Naive thymus-derived CD8-positive, alpha-beta T cell (primary cell): ENCODE measurements at regions not wholly inside any gene's neighbourhood (a gene's known extent, or its start where the extent isn't known, plus 50 kb on each side); places are given as distances from the start of the nearest gene placed in this dataset.

Experiments used
- ATAC-seq, 2 donors: fragments of 150-1000 bp; cut with Tn5 transposase in 1 of 2; sonication (Bioruptor Pico), chemical (Tn5 transposase) in 1 of 2; 1 replicate in 1 of 2; 2 replicates in 1 of 2; pipeline ENCODE4 v1.10.0; 2021; ENCODE audit warnings: mild to moderate bottlenecking in 2 of 2, moderate library complexity in 2 of 2
- POLR2A ChIA-PET: fragments of 350-600 bp; sonication (Branson Sonifier 250); formaldehyde crosslinking; loops from one replicate; lab custom pipeline; 2021; ENCODE audit warnings: antibody characterized with exemption; lab: Charles Lee
- DNase-seq, 10 donors: peaks; one replicate each; pipeline versions ENCODE4 v3.0.0 to v3.0.0-alpha.2; 2020 to 2022
- H3K27ac Mint-ChIP-seq, 10 donors: one replicate each; pipeline ENCODE4 v1.8.0; 2020 to 2022; ENCODE audit warnings: mild to moderate bottlenecking in 10 of 10, mixed read lengths in 10 of 10, moderate library complexity in 4 of 10, inconsistent platforms in 1 of 10
- H3K27me3 Mint-ChIP-seq, 5 donors: one replicate each; pipeline ENCODE4 v1.8.0; 2021 to 2022; ENCODE audit warnings: mixed read lengths in 5 of 5
- H3K36me3 Mint-ChIP-seq, 3 donors: one replicate each; pipeline ENCODE4 v1.8.0; 2020 to 2022; ENCODE audit warnings: mixed read lengths in 3 of 3, mild to moderate bottlenecking in 2 of 3, inconsistent platforms in 1 of 3
- H3K4me1 Mint-ChIP-seq, 4 donors: one replicate each; pipeline ENCODE4 v1.8.0; 2021 to 2022; ENCODE audit warnings: mixed read lengths in 4 of 4
- H3K4me3 Mint-ChIP-seq, 10 donors: one replicate each; pipeline ENCODE4 v1.8.0; 2020 to 2022; ENCODE audit warnings: mild to moderate bottlenecking in 10 of 10, mixed read lengths in 10 of 10, moderate library complexity in 6 of 10, inconsistent platforms in 1 of 10
- H3K9me3 Mint-ChIP-seq, 9 donors: one replicate each; pipeline ENCODE4 v1.8.0; 2020 to 2022; ENCODE audit warnings: mixed read lengths in 9 of 9, mild to moderate bottlenecking in 3 of 9, inconsistent platforms in 1 of 9, moderate library complexity in 1 of 9

GRCh38 chr10:108840944-108841343 lies 1082.4 kb downstream of the XPNPEP1 start:
- H3K27me3 Mint-ChIP-seq: no peaks in the 10 kb centered on the region
- peaks cover 2 to 23% (median 5%) of the 10 kb centered on the region in 9 donors for H3K9me3 Mint-ChIP-seq
- no peak overlapping the region for H3K27ac Mint-ChIP-seq
- H3K4me1 Mint-ChIP-seq: no peaks in the 10 kb centered on the region
- DNase-seq (no peak), ATAC-seq (no peak)
- no peak overlapping the region for H3K4me3 Mint-ChIP-seq
- POLR2A ChIA-PET: no interaction called here
- no peaks in the 10 kb centered on the region for H3K36me3 Mint-ChIP-seq

- POLR2A ChIA-PET: no interaction called here
- H3K27me3 Mint-ChIP-seq: no peaks in the 10 kb centered on the region
- H3K27ac Mint-ChIP-seq: no peak overlapping the region
- no peak overlapping the region for H3K4me3 Mint-ChIP-seq
- no peaks in the 10 kb centered on the region for H3K4me1 Mint-ChIP-seq
- no peak for DNase-seq
- no peak for ATAC-seq
- no peaks in the 10 kb centered on the region for H3K36me3 Mint-ChIP-seq
- peaks cover 0 to 23% (median 7%) of the 10 kb centered on the region in 9 donors for H3K9me3 Mint-ChIP-seq
These were observed 1086.9 kb downstream of the XPNPEP1 start for GRCh38 chr10:108836362-108836761.

- no peak for ATAC-seq
- DNase-seq: no peak
- H3K36me3 Mint-ChIP-seq: no peaks in the 10 kb centered on the region
- no peaks in the 10 kb centered on the region for H3K4me1 Mint-ChIP-seq
- H3K27me3 Mint-ChIP-seq: peaks cover 0 to 1% (median 0%) of the 10 kb centered on the region in 5 donors
- peaks cover 0 to 10% (median 2%) of the 10 kb centered on the region in 9 donors for H3K9me3 Mint-ChIP-seq
- POLR2A ChIA-PET: no interaction called here
- H3K4me3 Mint-ChIP-seq: no peak overlapping the region
- no peak overlapping the region for H3K27ac Mint-ChIP-seq
These were observed 1101.3 kb downstream of the XPNPEP1 start for GRCh38 chr10:108822026-108822425.

GRCh38 chr10:108819302-108819701 lies 1104.0 kb downstream of the XPNPEP1 start:
- no peak for ATAC-seq
- H3K4me1 Mint-ChIP-seq: no peaks in the 10 kb centered on the region
- POLR2A ChIA-PET: no interaction called here
- no peak overlapping the region for H3K27ac Mint-ChIP-seq
- no peaks in the 10 kb centered on the region for H3K27me3 Mint-ChIP-seq
- DNase-seq: no peak
- no peak overlapping the region for H3K4me3 Mint-ChIP-seq
- peaks cover 0 to 13% (median 2%) of the 10 kb centered on the region in 9 donors for H3K9me3 Mint-ChIP-seq
- H3K36me3 Mint-ChIP-seq: no peaks in the 10 kb centered on the region

GRCh38 chr10:108817584-108817983 lies 1105.7 kb downstream of the XPNPEP1 start:
- ATAC-seq: no peak
- Mint-ChIP-seq H3K9me3 (peaks cover 0 to 13% (median 4%) of the 10 kb centered on the region in 9 donors), H3K36me3 (no peaks in the 10 kb centered on the region), H3K27me3 (no peaks in the 10 kb centered on the region), H3K27ac (no peak overlapping the region), H3K4me3 (no peak overlapping the region), H3K4me1 (no peaks in the 10 kb centered on the region)
- POLR2A ChIA-PET: no interaction called here
- DNase-seq: no peak

- Mint-ChIP-seq H3K9me3 (peaks cover 0 to 18% (median 4%) of the 10 kb centered on the region in 9 donors), H3K27me3 (no peaks in the 10 kb centered on the region), H3K4me3 (no peak overlapping the region), H3K36me3 (peaks cover 0 to 2% (median 0%) of the 10 kb centered on the region in 3 donors), H3K27ac (no peak overlapping the region), H3K4me1 (no peaks in the 10 kb centered on the region)
- ATAC-seq (no peak), DNase-seq (no peak)
- POLR2A ChIA-PET: no interaction called here
These were observed 1106.2 kb downstream of the XPNPEP1 start for GRCh38 chr10:108817135-108817534.

- POLR2A ChIA-PET: no interaction called here
- no peak for ATAC-seq
- H3K36me3 Mint-ChIP-seq: peaks cover 0 to 6% (median 0%) of the 10 kb centered on the region in 3 donors
These were observed 1110.4 kb downstream of the XPNPEP1 start for GRCh38 chr10:108812906-108813305.

GRCh38 chr10:108812296-108812695 lies 1111.0 kb downstream of the XPNPEP1 start:
- Mint-ChIP-seq H3K27me3 (no peaks in the 10 kb centered on the region), H3K36me3 (peaks cover 0 to 6% (median 0%) of the 10 kb centered on the region in 3 donors), H3K27ac (no peak overlapping the region), H3K4me1 (no peaks in the 10 kb centered on the region), H3K9me3 (peaks cover 0 to 25% (median 4%) of the 10 kb centered on the region in 9 donors), H3K4me3 (no peak overlapping the region)
- DNase-seq: no peak
- POLR2A ChIA-PET: no interaction called here
- no peak for ATAC-seq

More at GRCh38 chr10:108812906-108813305, 1110.4 kb downstream of the XPNPEP1 start:
- Mint-ChIP-seq H3K4me1 (no peaks in the 10 kb centered on the region), H3K9me3 (peaks cover 0 to 25% (median 4%) of the 10 kb centered on the region in 9 donors), H3K27ac (no peak overlapping the region), H3K27me3 (no peaks in the 10 kb centered on the region), H3K4me3 (no peak overlapping the region)
- DNase-seq: no peak

GRCh38 chr10:108808228-108808627 lies 1115.1 kb downstream of the XPNPEP1 start:
- Mint-ChIP-seq H3K4me3 (no peak overlapping the region), H3K27ac (no peak overlapping the region), H3K9me3 (peaks cover 0 to 13% (median 6%) of the 10 kb centered on the region in 9 donors), H3K36me3 (peaks cover 0 to 6% (median 0%) of the 10 kb centered on the region in 3 donors), H3K27me3 (no peaks in the 10 kb centered on the region), H3K4me1 (no peaks in the 10 kb centered on the region)
- ATAC-seq: no peak
- POLR2A ChIA-PET: no interaction called here
- no peak for DNase-seq

GRCh38 chr10:108801775-108802517 lies 1121.4 kb downstream of the XPNPEP1 start:
- H3K9me3 Mint-ChIP-seq: peaks cover 1 to 29% (median 3%) of the 10 kb centered on the region in 9 donors
- H3K4me1 Mint-ChIP-seq: no peaks in the 10 kb centered on the region
- H3K27me3 Mint-ChIP-seq: no peaks in the 10 kb centered on the region
- ATAC-seq (no peak), DNase-seq (no peak)
- POLR2A ChIA-PET: no interaction called here
- H3K4me3 Mint-ChIP-seq: no peak overlapping the region
- no peaks in the 10 kb centered on the region for H3K36me3 Mint-ChIP-seq
- no peak overlapping the region for H3K27ac Mint-ChIP-seq

- ATAC-seq: no peak
- Mint-ChIP-seq H3K9me3 (peaks cover 2 to 37% (median 8%) of the 10 kb centered on the region in 9 donors), H3K27me3 (no peaks in the 10 kb centered on the region), H3K36me3 (no peaks in the 10 kb centered on the region), H3K4me3 (no peak overlapping the region), H3K27ac (no peak overlapping the region), H3K4me1 (no peaks in the 10 kb centered on the region)
- POLR2A ChIA-PET: no interaction called here
- no peak for DNase-seq
These were observed 1122.1 kb downstream of the XPNPEP1 start for GRCh38 chr10:108801220-108801619.

- no peak overlapping the region for H3K4me3 Mint-ChIP-seq
- no peaks in the 10 kb centered on the region for H3K27me3 Mint-ChIP-seq
- no peaks in the 10 kb centered on the region for H3K36me3 Mint-ChIP-seq
- H3K27ac Mint-ChIP-seq: no peak overlapping the region
- POLR2A ChIA-PET: no interaction called here
- peaks cover 2 to 34% (median 14%) of the 10 kb centered on the region in 9 donors for H3K9me3 Mint-ChIP-seq
- no peak for DNase-seq
- ATAC-seq: no peak
- no peaks in the 10 kb centered on the region for H3K4me1 Mint-ChIP-seq
These were observed 1125.7 kb downstream of the XPNPEP1 start for GRCh38 chr10:108797573-108797972.

- no peaks in the 10 kb centered on the region for H3K36me3 Mint-ChIP-seq
- no peak for ATAC-seq
- DNase-seq: no peak
- peaks cover 2 to 27% (median 8%) of the 10 kb centered on the region in 9 donors for H3K9me3 Mint-ChIP-seq
- H3K4me1 Mint-ChIP-seq: no peaks in the 10 kb centered on the region
- no peaks in the 10 kb centered on the region for H3K27me3 Mint-ChIP-seq
- POLR2A ChIA-PET: no interaction called here
- no peak overlapping the region for H3K4me3 Mint-ChIP-seq
- H3K27ac Mint-ChIP-seq: no peak overlapping the region
These were observed 1131.4 kb downstream of the XPNPEP1 start for GRCh38 chr10:108791794-108792474.
